ENCODE measurements at regions not wholly inside any gene's neighbourhood (a gene's known extent, or its start where the extent isn't known, plus 50 kb on each side); places are given as distances from the start of the nearest gene placed in this dataset.

GRCh38 chr17:70776441-70776840 lies 607.1 kb downstream of the KCNJ2 start:
- no peak for TF ChIP-seq CTCF (IDR thresholded peaks at IDR 0.05)
- TF ChIP-seq POLR2AphosphoS5 (IDR thresholded peaks at IDR 0.05) = no peak
- no peak for TF ChIP-seq POLR2A (IDR thresholded peaks at IDR 0.05; ENCODE audit: low read depth)
- no peak for TF ChIP-seq EP300 (IDR thresholded peaks at IDR 0.05)
